NAMALWA (cell line): ENCODE measurements at regions not wholly inside any gene's neighbourhood (a gene's known extent, or its start where the extent isn't known, plus 50 kb on each side); places are given as distances from the start of the nearest gene placed in this dataset.
"Not testable (repeated sequence)": the region's sequence is repeated elsewhere in the genome, so short reads cannot be mapped to it uniquely, and the experiment has no call there.

Experiments used
- DNase-seq: peaks from one replicate; pipeline ENCODE4 v3.0.0-alpha.2; 2015; ENCODE audit warnings: low spot score

DNA sequence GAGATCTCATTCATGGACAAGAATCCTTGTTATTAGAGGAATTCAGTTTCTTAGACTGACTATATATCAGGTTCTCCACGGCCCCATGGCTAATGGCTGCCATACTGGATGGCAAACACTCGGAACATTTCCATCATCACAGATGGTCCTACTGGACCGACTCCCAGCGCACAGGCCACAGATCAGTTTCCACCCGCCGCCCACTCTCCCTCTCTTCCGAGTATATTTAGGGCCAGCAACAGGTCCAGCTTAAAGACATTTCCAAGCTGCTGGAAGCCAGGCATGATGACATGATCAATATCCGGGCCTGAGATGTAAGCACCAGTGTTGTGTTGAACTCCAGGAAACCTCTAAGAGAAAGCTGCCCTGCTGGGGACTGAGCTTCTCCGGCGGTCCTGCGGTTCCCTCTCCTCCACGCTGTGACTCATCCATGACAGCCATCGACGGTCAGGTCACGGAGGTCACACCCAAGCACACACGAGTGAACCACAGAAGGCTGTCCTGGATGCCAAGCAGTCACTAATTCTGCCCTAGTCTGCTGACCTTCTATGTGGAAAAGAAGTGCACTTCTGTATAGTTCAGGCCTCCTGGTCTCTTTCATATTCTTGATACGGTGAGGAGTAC lies 64.4 kb upstream of the LPCAT1 start:
- not testable (repeated sequence) for DNase-seq

DNA sequence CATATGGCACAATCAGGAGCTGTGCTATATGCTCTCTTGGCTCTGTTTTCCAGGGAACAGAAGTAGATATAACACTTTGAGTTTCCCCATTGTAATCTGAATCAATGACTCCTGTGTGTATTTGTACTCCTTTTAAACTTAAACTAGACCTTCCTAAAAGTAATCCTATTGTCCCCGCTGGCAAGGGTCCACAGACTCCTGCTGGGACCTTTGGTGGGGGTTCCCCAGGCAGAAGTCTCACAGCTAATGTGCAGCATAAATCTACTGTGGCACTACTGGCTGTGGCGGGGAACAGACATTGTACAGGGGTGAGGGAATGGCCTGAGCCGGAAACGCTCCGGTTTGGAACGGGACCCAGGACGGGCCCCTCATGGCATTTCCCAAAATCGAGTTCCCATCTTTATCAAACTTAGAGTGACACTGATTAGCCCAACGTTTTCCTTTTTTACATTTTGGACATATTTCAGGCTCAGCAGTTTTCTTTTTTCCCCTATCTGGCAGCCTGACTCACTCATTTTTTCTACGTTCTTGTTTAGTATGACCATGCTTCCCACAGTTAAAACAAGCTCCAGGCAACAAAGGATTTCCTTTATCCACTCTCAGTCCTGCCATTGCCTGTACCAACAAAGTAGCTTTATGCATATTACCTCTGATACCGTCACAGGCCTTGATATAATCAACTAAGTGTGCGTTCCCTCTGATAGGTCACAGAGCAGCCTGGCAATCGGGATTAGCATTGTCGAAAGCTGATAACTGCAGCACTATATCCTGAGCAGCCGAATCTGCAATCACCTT lies 59.5 kb upstream of the LPCAT1 start:
- not testable (repeated sequence) for DNase-seq

DNA sequence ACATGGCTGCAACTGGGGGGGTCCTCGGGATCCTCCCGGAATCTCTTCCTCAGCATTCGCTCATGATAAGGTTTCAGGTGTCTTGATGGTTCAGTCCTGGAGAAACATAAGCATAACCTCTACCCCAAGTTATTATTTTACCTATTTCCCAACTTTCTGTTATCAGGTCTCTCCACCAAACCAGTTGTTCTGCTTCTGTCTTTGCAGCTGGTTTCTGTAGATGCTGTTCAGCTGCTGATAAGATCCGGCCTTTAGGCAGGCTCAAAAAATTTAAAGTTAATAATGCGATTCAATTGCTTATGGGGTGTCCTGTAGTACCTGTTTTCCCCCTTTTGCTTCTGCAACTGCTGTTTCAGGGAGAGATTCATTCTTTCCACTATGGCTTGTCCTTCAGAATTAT lies 55.6 kb upstream of the LPCAT1 start:
- DNase-seq: not testable (repeated sequence)

DNA sequence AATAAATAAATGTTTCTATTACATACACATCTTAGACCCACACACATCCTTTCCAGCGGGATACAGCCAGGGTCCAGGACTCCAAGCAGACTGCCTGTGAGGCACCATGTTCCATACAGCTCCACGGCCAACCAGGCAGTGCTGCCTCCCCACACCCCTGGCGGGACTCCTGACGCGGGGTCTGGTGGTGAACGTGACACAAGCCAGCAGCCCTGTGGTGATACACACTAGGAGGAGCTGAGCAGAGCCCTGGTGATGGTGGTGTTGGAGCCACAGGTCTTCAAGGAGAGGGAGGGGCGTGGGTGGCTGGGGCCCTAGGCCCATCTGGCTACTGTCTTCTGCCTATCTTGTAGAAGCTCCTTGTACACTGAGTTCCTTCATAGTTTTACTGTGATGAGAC lies 53.1 kb upstream of the LPCAT1 start:
- DNase-seq: not testable (repeated sequence)

DNA sequence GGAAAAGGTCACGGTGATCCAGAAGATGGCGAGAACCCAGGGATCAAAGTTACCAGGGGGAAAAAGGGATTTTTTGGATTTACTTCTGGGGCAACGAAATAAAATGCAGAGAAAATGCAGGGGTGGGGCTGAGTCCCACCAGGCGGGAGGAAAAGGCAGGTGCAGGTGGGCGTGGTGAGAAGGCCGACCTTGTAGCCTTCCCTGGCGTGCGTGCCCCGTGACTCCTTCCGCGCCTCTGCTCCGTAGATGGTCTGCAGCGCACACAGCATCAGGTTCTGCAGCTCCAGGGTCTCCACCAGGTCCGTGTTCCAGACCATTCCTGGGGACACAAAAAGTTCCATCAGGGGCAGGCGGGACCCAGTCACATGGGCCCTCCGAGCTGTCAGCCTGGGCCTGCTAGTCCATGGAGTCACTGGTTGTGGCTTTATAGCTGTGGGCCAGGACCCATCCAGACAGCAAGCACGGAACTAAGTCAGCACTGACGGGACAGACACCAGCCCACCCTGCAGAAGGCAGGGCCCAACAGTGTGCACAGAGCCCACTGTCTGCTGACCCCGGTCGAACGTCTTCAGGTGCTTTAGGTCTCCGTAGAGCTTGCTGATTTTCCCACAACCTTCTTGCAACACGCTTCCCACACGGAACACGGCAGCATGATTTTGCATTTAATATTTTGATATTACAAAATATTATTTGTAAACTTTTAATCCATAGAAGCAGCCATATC lies 52.4 kb upstream of the LPCAT1 start:
- not testable (repeated sequence) for DNase-seq

DNA sequence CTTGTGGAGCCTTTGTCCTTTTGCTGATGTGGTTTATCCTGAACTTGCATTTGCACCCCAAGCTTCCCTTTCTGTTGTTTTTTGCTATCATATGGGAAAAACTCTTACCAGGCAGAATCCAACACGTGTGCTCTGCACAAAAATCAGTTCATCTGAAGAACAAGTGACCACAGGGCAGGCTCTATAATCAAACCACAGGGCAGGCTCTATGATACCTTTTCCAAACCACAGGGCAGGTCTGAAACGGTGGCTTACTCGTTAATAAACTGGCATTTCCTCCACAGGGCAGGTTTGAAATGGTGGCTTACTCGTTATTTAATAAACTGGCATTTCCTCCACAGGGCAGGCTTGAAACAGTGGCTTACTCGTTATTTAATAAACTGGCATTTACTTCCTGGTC lies 51.7 kb upstream of the LPCAT1 start:
- DNase-seq: not testable (repeated sequence)

DNA sequence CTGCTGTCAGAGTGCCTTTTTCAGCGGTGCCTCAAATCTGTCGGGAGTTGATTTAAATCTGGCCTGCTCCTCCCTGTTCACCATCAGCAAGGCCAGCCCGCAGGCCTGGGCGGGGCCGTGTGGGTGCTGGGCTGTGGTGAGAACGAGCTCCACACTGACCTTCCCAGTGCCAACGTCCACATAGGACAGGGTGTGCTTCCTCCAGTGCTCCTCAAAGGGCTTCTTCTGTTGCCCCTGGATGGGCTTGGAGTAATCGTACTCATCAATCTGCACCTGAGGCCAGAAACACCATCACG lies 50.2 kb upstream of the LPCAT1 start:
- DNase-seq: not testable (repeated sequence)

DNA sequence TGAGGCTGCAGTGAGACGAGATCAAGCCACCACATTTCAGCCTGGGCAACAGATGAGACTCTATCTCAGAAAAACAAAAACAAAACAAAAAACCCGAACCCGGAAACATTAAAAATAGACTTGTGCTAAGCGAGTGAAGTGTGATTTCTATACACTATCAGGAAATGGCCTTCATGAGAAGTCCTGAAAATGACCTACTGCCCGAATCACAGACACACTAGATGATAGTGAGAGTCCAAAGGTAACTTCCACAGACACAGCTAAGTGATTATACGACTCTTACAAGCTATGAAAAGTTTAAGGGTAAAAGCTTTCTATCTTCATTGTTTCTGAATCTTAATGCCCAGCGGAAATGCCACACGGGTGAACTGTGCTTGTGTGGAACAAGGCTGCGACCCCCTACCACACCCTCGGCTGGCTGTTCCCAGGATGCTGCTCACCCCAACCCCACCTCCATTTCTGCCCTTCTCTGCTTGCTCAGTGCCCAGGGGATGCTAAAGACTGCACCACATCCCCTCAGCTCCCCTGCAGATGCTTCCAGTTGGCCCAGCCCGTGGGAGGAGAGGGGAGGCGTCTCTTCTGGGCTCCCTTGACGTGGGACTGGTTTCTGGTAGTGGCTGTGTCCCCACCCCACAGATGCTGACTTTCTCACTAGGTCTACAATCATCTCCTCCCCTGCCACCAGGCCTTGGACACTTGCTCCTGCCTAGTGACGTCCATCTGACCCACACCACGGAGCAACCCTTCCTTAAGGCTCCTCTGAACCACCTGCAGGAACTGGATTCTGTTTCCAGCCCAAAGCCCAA lies 49.7 kb upstream of the LPCAT1 start:
- not testable (repeated sequence) for DNase-seq
